Vagina (tissue), 2 donors: ENCODE measurements at regions not wholly inside any gene's neighbourhood (a gene's known extent, or its start where the extent isn't known, plus 50 kb on each side); places are given as distances from the start of the nearest gene placed in this dataset.

Experiments used
- CTCF ChIP-seq, 3 experiments: fragments of 450-650 bp in 2 of 3; fragments of 200-600 bp in 1 of 3; sonication (generic) in 1 of 3; IDR thresholded peaks; one replicate each; pipeline ENCODE4 v1.5.1; 2017 to 2019; ENCODE audit warnings: antibody characterized with exemption in 3 of 3, mild to moderate bottlenecking in 2 of 3, moderate library complexity in 2 of 3
- POLR2A ChIP-seq, 2 donors: fragments of 450-650 bp; IDR thresholded peaks; one replicate each; pipeline ENCODE4 v1.6.1; 2017; ENCODE audit warnings: antibody characterized with exemption in 2 of 2, mild to moderate bottlenecking in 2 of 2, moderate library complexity in 2 of 2
- POLR2AphosphoS5 ChIP-seq, 2 donors: sonication (generic); formaldehyde crosslinking; IDR thresholded peaks; one replicate each; pipeline ENCODE4 v1.9.0; 2017; ENCODE audit warnings: antibody characterized with exemption in 2 of 2, mild to moderate bottlenecking in 2 of 2, low read depth in 1 of 2; ENCODE audit not compliant: insufficient read depth in 1 of 2

DNA sequence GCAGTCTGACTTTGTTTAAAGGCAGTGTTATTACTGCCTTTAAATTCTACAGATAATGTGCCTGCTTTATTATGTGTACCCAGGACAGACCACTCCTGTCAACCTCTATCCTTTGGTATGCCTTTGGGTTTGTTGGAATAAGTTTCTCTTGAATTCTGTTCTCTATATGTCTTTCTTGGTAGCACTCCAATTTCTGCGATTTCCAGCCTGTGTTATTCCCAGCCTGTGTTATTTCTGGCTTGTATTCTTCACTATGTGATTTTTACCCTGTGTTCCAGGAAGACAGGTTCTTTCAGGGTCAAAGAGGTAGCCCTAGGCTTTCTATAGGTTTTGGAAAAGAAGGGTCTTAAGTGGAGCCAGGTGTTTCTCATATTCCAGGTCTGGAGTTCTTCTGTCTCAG lies 407.4 kb upstream of the AZI2 start:
- TF ChIP-seq CTCF (IDR thresholded peaks at IDR 0.05) (no peak), POLR2AphosphoS5 (IDR thresholded peaks at IDR 0.05; ENCODE audit: insufficient read depth in 1 of 2, low read depth in 1 of 2) (no peak), POLR2A (IDR thresholded peaks at IDR 0.05) (no peak)
